Urothelium cell line (cell line): ENCODE measurements at regions not wholly inside any gene's neighbourhood (a gene's known extent, or its start where the extent isn't known, plus 50 kb on each side); places are given as distances from the start of the nearest gene placed in this dataset.
"Not testable (repeated sequence)": the region's sequence is repeated elsewhere in the genome, so short reads cannot be mapped to it uniquely, and the experiment has no call there.

ENCODE experiments used
- DNase-seq: peaks from one replicate; pipeline ENCODE4 v3.0.0; 2011; ENCODE audit warnings: low spot score, mixed read lengths
- FAIRE-seq: peaks from 2 replicates; lab custom pipeline; 2011; peaks lifted over from hg19 to GRCh38; lab: Jason Lieb, UNC

- FAIRE-seq = no peak
These were observed 185.6 kb downstream of the C7orf25 start for GRCh38 chr7:42726066-42726785.

GRCh38 chr7:42722716-42723115 is 189.2 kb downstream of the C7orf25 start:
- FAIRE-seq = no peak
- DNase-seq = no peak

More at GRCh38 chr7:42726066-42726785, 185.6 kb downstream of the C7orf25 start:
- no peak for DNase-seq

- no peak for FAIRE-seq
- no peak for DNase-seq
These were observed 189.7 kb downstream of the C7orf25 start for GRCh38 chr7:42722198-42722597.

GRCh38 chr7:42720991-42721796 is 190.7 kb downstream of the C7orf25 start:
- DNase-seq (no peak), FAIRE-seq (no peak)

GRCh38 chr7:42720012-42720411 is 191.9 kb downstream of the C7orf25 start:
- FAIRE-seq (no peak), DNase-seq (no peak)

- not testable (repeated sequence) for FAIRE-seq
These were observed 193.4 kb downstream of the C7orf25 start for GRCh38 chr7:42718466-42718865.

GRCh38 chr7:42714356-42714755 is 197.5 kb downstream of the C7orf25 start:
- DNase-seq = no peak
- FAIRE-seq = peak; percentile 27

More at GRCh38 chr7:42718466-42718865, 193.4 kb downstream of the C7orf25 start:
- not testable (repeated sequence) for DNase-seq

GRCh38 chr7:42709284-42709683 is 202.6 kb downstream of the C7orf25 start:
- no peak for FAIRE-seq

GRCh38 chr7:42704710-42705109 is 207.2 kb downstream of the C7orf25 start:
- no peak for DNase-seq
- no peak for FAIRE-seq

More at GRCh38 chr7:42709284-42709683, 202.6 kb downstream of the C7orf25 start:
- no peak for DNase-seq

GRCh38 chr7:42702647-42703046 is 209.2 kb downstream of the C7orf25 start:
- FAIRE-seq (no peak), DNase-seq (no peak)

GRCh38 chr7:42700406-42701327 is 211.2 kb downstream of the C7orf25 start:
- FAIRE-seq (no peak), DNase-seq (no peak)

- no peak for FAIRE-seq
- DNase-seq = no peak
These were observed 212.3 kb downstream of the C7orf25 start for GRCh38 chr7:42699380-42700178.

- FAIRE-seq (no peak), DNase-seq (no peak)
These were observed 213.1 kb downstream of the C7orf25 start for GRCh38 chr7:42698600-42699374.

GRCh38 chr7:42694894-42695507 is 216.9 kb downstream of the C7orf25 start:
- DNase-seq (no peak), FAIRE-seq (no peak)

- no peak for FAIRE-seq
These were observed 218.1 kb downstream of the C7orf25 start for GRCh38 chr7:42693722-42694121.

GRCh38 chr7:42692621-42693020 is 219.2 kb downstream of the C7orf25 start:
- FAIRE-seq (no peak), DNase-seq (no peak)

More at GRCh38 chr7:42693722-42694121, 218.1 kb downstream of the C7orf25 start:
- no peak for DNase-seq

GRCh38 chr7:42690794-42691639 is 220.9 kb downstream of the C7orf25 start:
- DNase-seq = peak; percentile 49
- FAIRE-seq = no peak

- no peak for DNase-seq
- no peak for FAIRE-seq
These were observed 222.2 kb downstream of the C7orf25 start for GRCh38 chr7:42689626-42690025.
